Stomach (tissue), 8 donors: ENCODE measurements at regions not wholly inside any gene's neighbourhood (a gene's known extent, or its start where the extent isn't known, plus 50 kb on each side); places are given as distances from the start of the nearest gene placed in this dataset.

Experiments
- DNase-seq, 2 donors: peaks; one replicate each; pipeline versions ENCODE4 v3.0.0 to v3.0.0-alpha.2; 2013 to 2019
- H3K27ac ChIP-seq, 5 donors: fragments of 200-600 bp in 4 of 5; sonication (generic) in 4 of 5; one replicate each; pipeline ENCODE4 v1.5.1; 2013 to 2019; ENCODE audit warnings: mild to moderate bottlenecking in 1 of 5, moderate library complexity in 1 of 5
- H3K27me3 ChIP-seq, 3 donors: fragments of 200-600 bp; sonication (generic); one replicate each; pipeline ENCODE4 v1.5.1; 2017 to 2019; ENCODE audit warnings: mixed run types in 1 of 3
- H3K36me3 ChIP-seq, 4 donors: fragments of 200-600 bp; sonication (generic); 1 replicate in 3 of 4; 2 replicates in 1 of 4; pipeline ENCODE4 v1.5.1; 2016 to 2019
- H3K4me1 ChIP-seq, 4 donors: fragments of 200-600 bp; sonication (generic); one replicate each; pipeline ENCODE4 v1.5.1; 2016 to 2019
- H3K4me3 ChIP-seq, 4 donors: fragments of 200-600 bp; sonication (generic) in 3 of 4; one replicate each; pipeline ENCODE4 v1.5.1; 2016 to 2019; ENCODE audit warnings: mild to moderate bottlenecking in 1 of 4
- H3K9me3 ChIP-seq, 4 donors: fragments of 200-600 bp; sonication (generic); one replicate each; pipeline ENCODE4 v1.5.1; 2016 to 2019
- CTCF ChIP-seq, 7 experiments: fragments of 450-650 bp in 4 of 7; fragments of 200-600 bp in 3 of 7; sonication (generic) in 3 of 7; IDR thresholded peaks; one replicate each; pipeline ENCODE4 v1.5.1; 2016 to 2019; ENCODE audit warnings: antibody characterized with exemption in 7 of 7, control low read depth in 2 of 7, mild to moderate bottlenecking in 1 of 7
- EP300 ChIP-seq: sonication (generic); formaldehyde crosslinking; IDR thresholded peaks from one replicate; pipeline ENCODE4 v1.6.1; 2017; ENCODE audit warnings: antibody characterized with exemption
- POLR2A ChIP-seq, 4 donors: fragments of 450-650 bp; IDR thresholded peaks; one replicate each; pipeline ENCODE4 v1.6.1; 2016; ENCODE audit warnings: antibody characterized with exemption in 4 of 4, control low read depth in 2 of 4, mild to moderate bottlenecking in 1 of 4, moderate library complexity in 1 of 4
- POLR2AphosphoS5 ChIP-seq, 3 donors: sonication (generic); formaldehyde crosslinking; IDR thresholded peaks; one replicate each; pipeline ENCODE4 v1.6.1; 2016; ENCODE audit warnings: antibody characterized with exemption in 3 of 3
- WGBS, 5 donors: extraction: QIAGEN DNeasy Blood & Tissue Kit in 3 of 5; methylation state at CpG; one replicate each; pipeline versions ENCODE4 v1.1.5 to v1.1.7; 2013 to 2018; 5-methylcytosine and 5-hydroxymethylcytosine counted together
- intact Hi-C: fragments of 100-400 bp; cut with DNase I; formaldehyde crosslinking; loops from one replicate; pipeline ENCODE4 v1.15.1; 2023; ENCODE audit warnings: low total_unique reads
- small RNA-seq, 4 donors: library from RNA; depleted of rRNA; stranded (forward); fragments of <200 nt; gene quantifications; one replicate each; pipeline ENCODE3, GENCODE V24; 2016
- donor health status: healthy with polysubstance abuse.
- donor health status: Bipolar disorder and iron deficiency.
- donor health status: healthy.

GRCh38 chr2:167318581-167318980, 430.3 kb downstream of the XIRP2 start:
- H3K9me3 ChIP-seq = peaks cover 0 to 3% (median 0%) of the 10 kb centered on the region in 4 donors
- H3K27ac ChIP-seq = no peak overlapping the region
- no peaks in the 10 kb centered on the region for H3K27me3 ChIP-seq
- no peak for DNase-seq
- H3K36me3 ChIP-seq = no peaks in the 10 kb centered on the region
- H3K4me3 ChIP-seq = no peak overlapping the region
- no peak for TF ChIP-seq POLR2A (IDR thresholded peaks at IDR 0.05)
- WGBS, 5 donors = 68 to 73% (median 68%) methylated on average over 2 of the region's 2 CpGs
- intact Hi-C loops = no loop called here
- no peaks in the 10 kb centered on the region for H3K4me1 ChIP-seq

- Histone ChIP-seq H3K4me3 (no peak overlapping the region), H3K9me3 (no peaks in the 10 kb centered on the region), H3K4me1 (no peaks in the 10 kb centered on the region), H3K27ac (no peak overlapping the region), H3K36me3 (no peaks in the 10 kb centered on the region), H3K27me3 (no peaks in the 10 kb centered on the region)
- 43 to 52% (median 47%) methylated on average over 1 of the region's 1 CpG for WGBS, 5 donors
- no peak for DNase-seq
- no peak for TF ChIP-seq POLR2A (IDR thresholded peaks at IDR 0.05)
- TF ChIP-seq EP300 = no peak
- no peak for TF ChIP-seq CTCF (IDR thresholded peaks at IDR 0.05)
- TF ChIP-seq POLR2AphosphoS5 (IDR thresholded peaks at IDR 0.05) = no peak
- intact Hi-C loops = no loop called here
Observed at GRCh38 chr2:167310442-167310841, 422.2 kb downstream of the XIRP2 start.

Small RNAs in the stretch of these regions (small RNA-seq; reads per million reads assigned to genes)
- gene RNU7-148P = 0 reads per million in 4 donors
